Right lobe of liver (tissue), 6 donors: ENCODE measurements at regions not wholly inside any gene's neighbourhood (a gene's known extent, or its start where the extent isn't known, plus 50 kb on each side); places are given as distances from the start of the nearest gene placed in this dataset.

Source experiments
- ATAC-seq, 4 donors: fragments of 200-7000 bp; cut with Tn5 transposase; one replicate each; pipeline ENCODE4 v1.9.1; 2020; ENCODE audit warnings: mild to moderate bottlenecking in 4 of 4, moderate library complexity in 4 of 4
- DNase-seq, 3 donors: peaks; one replicate each; pipeline ENCODE4 v3.0.0-alpha.2; 2020
- H3K27ac ChIP-seq, 3 donors: fragments of 200-600 bp; one replicate each; pipeline ENCODE4 v1.8.0; 2022
- H3K27me3 ChIP-seq, 2 donors: fragments of 200-600 bp; one replicate each; pipeline ENCODE4 v1.8.0; 2022
- H3K36me3 ChIP-seq, 4 donors: fragments of 200-600 bp; sonication (generic) in 1 of 4; one replicate each; pipeline versions ENCODE4 v1.5.1 to v1.8.0; 2017 to 2022; ENCODE audit warnings: control low read depth in 1 of 4
- H3K4me1 ChIP-seq, 4 donors: fragments of 200-600 bp; sonication (generic) in 1 of 4; one replicate each; pipeline versions ENCODE4 v1.5.1 to v1.8.0; 2017 to 2022; ENCODE audit warnings: control low read depth in 1 of 4
- H3K4me3 ChIP-seq, 3 donors: fragments of 200-600 bp; one replicate each; pipeline ENCODE4 v1.8.0; 2022
- H3K9me3 ChIP-seq, 4 donors: fragments of 200-600 bp; sonication (generic) in 1 of 4; one replicate each; pipeline versions ENCODE4 v1.5.1 to v1.8.0; 2017 to 2022; ENCODE audit warnings: control low read depth in 1 of 4
- POLR2A ChIP-seq: fragments of 450-650 bp; IDR thresholded peaks from one replicate; pipeline ENCODE4 v1.6.1; 2017; ENCODE audit warnings: antibody characterized with exemption, mild to moderate bottlenecking
- WGBS: methylation state at CpG from one replicate; pipeline ENCODE4 v1.1.6; 2018; ENCODE audit warnings: low coverage, low lambda C conversion rate; ENCODE audit not compliant: insufficient coverage; ENCODE audit errors: missing lambda C conversion rate; 5-methylcytosine and 5-hydroxymethylcytosine counted together
- intact Hi-C, 2 donors: fragments of 100-400 bp; cut with DNase I; formaldehyde crosslinking; loops; one replicate each; pipeline versions ENCODE4 v1.11.2 to v1.14.1; 2022
- TF ChIP-seq, protein P1 (sequence below), 4 donors: fragments of 200-600 bp in 3 of 4; fragments of 450-650 bp in 1 of 4; IDR thresholded peaks; one replicate each; pipeline versions ENCODE4 v1.5.1 to v1.8.0; 2016 to 2022; ENCODE audit warnings: antibody characterized with exemption in 4 of 4, mild to moderate bottlenecking in 2 of 4
- donor health status: DM: no; HTN: yes; CAD: no.
- donor health status: DM: no; HTN: no; CAD: no.
- donor health status: DM: no; HTN: no; CAD: no.
- donor health status: DM: no; HTN: yes; CAD: no.
- donor health status: DM: no; HTN: yes; CAD: no.

DNA sequence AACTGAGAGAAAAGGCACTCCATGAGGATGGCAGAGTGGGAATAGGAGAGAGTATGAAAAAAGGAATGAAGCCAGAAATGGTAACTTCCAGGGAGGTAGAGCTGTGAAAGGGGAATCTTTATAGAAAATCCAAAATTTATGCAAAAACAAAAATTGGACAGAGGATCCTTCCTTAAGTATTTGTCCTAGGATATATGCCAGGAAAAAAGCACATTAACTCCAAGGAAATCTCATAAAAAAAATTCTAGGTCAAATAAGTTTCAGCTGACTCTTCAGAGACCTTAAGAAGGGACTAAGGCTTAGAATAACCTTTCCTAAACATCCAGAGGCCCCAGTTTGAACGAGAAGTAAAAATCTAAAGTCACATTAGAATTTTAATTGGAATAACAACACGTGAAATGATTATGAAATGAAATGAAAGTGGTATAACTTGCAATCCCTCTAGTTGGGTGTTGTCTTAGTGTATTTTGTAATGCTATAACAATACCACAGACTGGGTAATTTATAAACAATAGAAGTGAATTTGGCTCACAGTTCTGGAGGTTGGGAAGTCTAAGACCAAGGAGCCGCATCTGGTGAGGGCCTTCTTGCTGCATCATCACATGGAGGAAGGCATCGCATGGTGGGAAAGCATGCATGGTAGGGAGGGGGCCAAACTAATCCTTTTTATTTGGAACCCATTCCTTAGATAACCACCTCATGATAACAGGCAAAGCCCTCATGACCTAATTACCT is 145.4 kb upstream of the RXFP1 start:
- H3K4me3 ChIP-seq: no peak overlapping the region
- no peaks in the 10 kb centered on the region for H3K4me1 ChIP-seq
- no peaks in the 10 kb centered on the region for H3K36me3 ChIP-seq
- no peaks in the 10 kb centered on the region for H3K9me3 ChIP-seq
- TF ChIP-seq, protein P1, sequence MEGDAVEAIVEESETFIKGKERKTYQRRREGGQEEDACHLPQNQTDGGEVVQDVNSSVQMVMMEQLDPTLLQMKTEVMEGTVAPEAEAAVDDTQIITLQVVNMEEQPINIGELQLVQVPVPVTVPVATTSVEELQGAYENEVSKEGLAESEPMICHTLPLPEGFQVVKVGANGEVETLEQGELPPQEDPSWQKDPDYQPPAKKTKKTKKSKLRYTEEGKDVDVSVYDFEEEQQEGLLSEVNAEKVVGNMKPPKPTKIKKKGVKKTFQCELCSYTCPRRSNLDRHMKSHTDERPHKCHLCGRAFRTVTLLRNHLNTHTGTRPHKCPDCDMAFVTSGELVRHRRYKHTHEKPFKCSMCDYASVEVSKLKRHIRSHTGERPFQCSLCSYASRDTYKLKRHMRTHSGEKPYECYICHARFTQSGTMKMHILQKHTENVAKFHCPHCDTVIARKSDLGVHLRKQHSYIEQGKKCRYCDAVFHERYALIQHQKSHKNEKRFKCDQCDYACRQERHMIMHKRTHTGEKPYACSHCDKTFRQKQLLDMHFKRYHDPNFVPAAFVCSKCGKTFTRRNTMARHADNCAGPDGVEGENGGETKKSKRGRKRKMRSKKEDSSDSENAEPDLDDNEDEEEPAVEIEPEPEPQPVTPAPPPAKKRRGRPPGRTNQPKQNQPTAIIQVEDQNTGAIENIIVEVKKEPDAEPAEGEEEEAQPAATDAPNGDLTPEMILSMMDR (IDR thresholded peaks at IDR 0.05): no peak
- TF ChIP-seq POLR2A: no peak
- intact Hi-C loops: no loop called here
- DNase-seq: no peak
- no peaks in the 10 kb centered on the region for H3K27me3 ChIP-seq
- ATAC-seq: no peak
- WGBS: 48% methylated on average over 3 of the region's 4 CpGs
- no peak overlapping the region for H3K27ac ChIP-seq

DNA sequence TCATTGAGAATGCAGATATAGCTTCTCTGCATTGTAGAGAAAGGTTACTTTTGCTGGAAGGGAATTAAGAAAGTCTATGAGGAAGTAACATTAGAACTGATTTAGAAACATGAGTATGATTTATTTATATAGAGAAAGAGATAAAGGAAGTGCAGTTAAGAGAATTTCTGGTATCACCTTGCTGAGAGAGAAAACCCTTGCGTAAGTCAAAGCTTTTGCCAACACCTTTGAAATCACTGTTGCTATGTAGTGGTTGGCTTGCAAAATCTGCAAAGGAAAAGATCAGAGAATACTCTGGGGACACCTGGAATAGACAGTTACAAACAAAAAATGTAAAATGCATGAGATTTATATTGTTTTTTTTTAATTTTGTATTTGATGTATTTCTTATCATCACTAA is 137.3 kb upstream of the RXFP1 start:
- H3K9me3 ChIP-seq: no peaks in the 10 kb centered on the region
- no peak for ATAC-seq
- intact Hi-C loops: no loop called here
- no peak for DNase-seq
- TF ChIP-seq POLR2A: no peak
- TF ChIP-seq, protein P1 (IDR thresholded peaks at IDR 0.05): no peak
- 64% methylated on average over 1 of the region's 1 CpG for WGBS
- H3K4me3 ChIP-seq: no peak overlapping the region
- H3K4me1 ChIP-seq: no peaks in the 10 kb centered on the region
- H3K27ac ChIP-seq: no peak overlapping the region
- H3K36me3 ChIP-seq: no peaks in the 10 kb centered on the region
- H3K27me3 ChIP-seq: no peaks in the 10 kb centered on the region

DNA sequence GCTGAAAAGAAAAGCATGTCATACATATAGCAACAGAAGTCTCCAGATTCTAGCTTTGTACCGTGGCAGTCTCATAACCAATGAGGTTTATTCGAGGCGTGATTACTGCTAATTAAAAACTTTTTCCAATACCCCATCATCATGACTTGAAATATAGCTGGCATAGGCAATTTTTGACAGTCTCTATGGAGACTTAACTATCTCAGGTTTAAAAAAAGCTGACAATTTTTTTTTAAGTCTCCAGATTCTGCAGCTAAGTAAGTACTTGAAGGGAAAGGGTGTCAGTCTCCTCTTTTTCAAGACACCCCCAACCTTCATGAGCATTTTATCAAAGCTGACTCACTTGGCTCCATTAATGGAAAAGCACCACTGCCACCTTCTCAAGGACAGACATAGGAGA is 126.3 kb upstream of the RXFP1 start:
- DNase-seq (no peak), ATAC-seq (no peak)
- Histone ChIP-seq H3K4me3 (no peak overlapping the region), H3K27ac (no peak overlapping the region), H3K9me3 (no peaks in the 10 kb centered on the region), H3K36me3 (no peaks in the 10 kb centered on the region), H3K4me1 (no peaks in the 10 kb centered on the region), H3K27me3 (no peaks in the 10 kb centered on the region)
- WGBS: 35% methylated on average over 3 of the region's 3 CpGs
- intact Hi-C loops: no loop called here
- no peak for TF ChIP-seq POLR2A
- TF ChIP-seq, protein P1 (IDR thresholded peaks at IDR 0.05): no peak

DNA sequence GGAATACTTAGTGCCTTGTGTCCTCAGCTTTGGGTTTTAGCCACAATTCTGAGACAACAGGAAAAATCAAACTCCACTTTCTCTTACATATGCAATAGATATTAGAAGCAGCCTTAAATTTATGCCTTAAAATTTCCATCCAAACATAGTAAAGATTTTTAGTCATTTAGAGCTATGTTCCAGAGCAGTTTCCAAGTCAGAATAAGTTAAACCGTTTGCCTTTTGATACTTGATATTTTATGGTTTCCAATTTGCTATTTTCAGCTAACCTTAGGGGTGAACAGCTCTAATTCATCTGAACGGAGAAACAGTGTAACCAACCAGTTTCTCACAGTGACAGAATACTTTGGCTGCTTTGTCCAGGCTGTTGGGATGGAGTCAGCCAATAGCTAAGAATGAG is 125.8 kb upstream of the RXFP1 start:
- intact Hi-C loops: no loop called here
- Histone ChIP-seq H3K4me1 (no peaks in the 10 kb centered on the region), H3K9me3 (no peaks in the 10 kb centered on the region), H3K27ac (no peak overlapping the region), H3K27me3 (no peaks in the 10 kb centered on the region), H3K36me3 (no peaks in the 10 kb centered on the region), H3K4me3 (no peak overlapping the region)
- 33% methylated on average over 2 of the region's 2 CpGs for WGBS
- TF ChIP-seq POLR2A: no peak
- TF ChIP-seq, protein P1 (IDR thresholded peaks at IDR 0.05): no peak
- ATAC-seq (no peak), DNase-seq (no peak)
